Skin epidermis (tissue), 12 donors: ENCODE measurements at regions not wholly inside any gene's neighbourhood (a gene's known extent, or its start where the extent isn't known, plus 50 kb on each side); places are given as distances from the start of the nearest gene placed in this dataset.
"Not testable (repeated sequence)": the region's sequence is repeated elsewhere in the genome, so short reads cannot be mapped to it uniquely, and the experiment has no call there.

Experiments used
- H3K27ac ChIP-seq, 21 experiments: fragments of 200-600 bp; sonication (generic) in 11 of 21; one replicate each; pipeline ENCODE4 v1.5.0; 2020; ENCODE audit warnings: mild to moderate bottlenecking in 3 of 21, inconsistent platforms in 2 of 21, moderate library complexity in 2 of 21
- H3K4me3 ChIP-seq, 7 experiments: fragments of 200-600 bp; sonication (generic) in 2 of 7; one replicate each; pipeline ENCODE4 v1.5.0; 2020; ENCODE audit warnings: inconsistent platforms in 2 of 7, mild to moderate bottlenecking in 2 of 7, moderate library complexity in 1 of 7

GRCh38 chr7:85823396-85824080 lies 636.7 kb upstream of the SEMA3D start:
- Histone ChIP-seq H3K4me3 (no peak overlapping the region), H3K27ac (peak overlapping the region in 1 of 21 experiments; percentile 50)

DNA sequence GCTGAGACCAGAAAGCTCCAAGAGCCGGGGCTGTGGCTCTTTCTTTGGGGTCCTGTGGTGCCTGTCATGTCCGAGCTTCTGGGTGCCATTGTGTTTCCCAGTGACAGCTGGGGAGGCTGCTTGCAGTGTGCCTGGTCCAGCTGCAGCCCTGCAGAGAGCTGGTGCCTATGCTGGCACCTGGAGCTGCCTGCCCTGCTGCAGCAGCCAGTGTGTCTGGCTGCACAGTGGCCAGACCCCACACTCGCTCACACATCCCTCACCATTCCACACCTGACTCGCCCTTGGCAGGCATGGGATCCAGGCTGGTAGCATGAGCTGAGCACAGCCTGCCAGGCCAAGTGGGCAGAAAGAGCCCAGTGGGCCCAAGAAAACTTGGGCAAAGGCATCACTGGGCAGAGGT lies 635.1 kb upstream of the SEMA3D start:
- H3K4me3 ChIP-seq, result no peak overlapping the region
- H3K27ac ChIP-seq, result no peak overlapping the region

DNA sequence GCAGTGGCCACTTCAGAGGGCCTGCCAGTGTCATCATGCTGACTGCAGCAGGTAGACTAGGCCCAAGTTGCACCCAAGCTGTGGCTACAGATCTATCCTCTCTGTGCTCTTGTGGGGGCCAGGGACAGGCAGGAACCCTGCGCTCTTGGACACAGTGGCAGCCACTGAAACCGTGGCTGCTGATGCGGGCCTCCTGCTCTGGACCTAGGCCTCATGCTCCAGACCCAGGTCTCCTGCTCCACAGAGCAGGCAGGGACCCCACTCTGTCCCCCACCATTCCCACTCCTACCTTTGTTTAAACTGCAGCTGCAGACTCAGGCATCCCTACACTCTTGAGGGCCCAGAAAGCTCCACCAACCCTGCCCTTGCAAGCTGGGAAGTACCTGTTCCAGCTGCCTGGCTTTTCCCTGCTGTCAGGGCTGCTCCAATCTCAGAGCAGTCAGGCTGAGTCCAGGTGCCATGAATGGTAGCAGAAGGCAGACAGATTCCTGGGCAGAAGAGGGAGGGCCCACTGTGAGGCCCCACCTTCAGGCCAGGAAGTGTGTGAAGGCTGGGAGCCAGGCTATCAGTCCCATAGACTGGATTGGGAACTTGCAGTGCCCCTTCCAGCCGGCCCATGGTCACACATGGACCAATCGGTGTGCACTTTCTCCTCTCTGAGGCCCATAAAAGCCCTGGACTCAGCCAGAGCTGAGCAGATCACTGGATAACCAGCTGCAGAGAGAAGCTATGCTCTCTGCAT lies 634.0 kb upstream of the SEMA3D start:
- Histone ChIP-seq H3K4me3 (no peak overlapping the region), H3K27ac (no peak overlapping the region)

- Histone ChIP-seq H3K4me3 (no peak overlapping the region), H3K27ac (no peak overlapping the region)
Measured at GRCh38 chr7:85815526-85815925, 628.7 kb upstream of the SEMA3D start.

DNA sequence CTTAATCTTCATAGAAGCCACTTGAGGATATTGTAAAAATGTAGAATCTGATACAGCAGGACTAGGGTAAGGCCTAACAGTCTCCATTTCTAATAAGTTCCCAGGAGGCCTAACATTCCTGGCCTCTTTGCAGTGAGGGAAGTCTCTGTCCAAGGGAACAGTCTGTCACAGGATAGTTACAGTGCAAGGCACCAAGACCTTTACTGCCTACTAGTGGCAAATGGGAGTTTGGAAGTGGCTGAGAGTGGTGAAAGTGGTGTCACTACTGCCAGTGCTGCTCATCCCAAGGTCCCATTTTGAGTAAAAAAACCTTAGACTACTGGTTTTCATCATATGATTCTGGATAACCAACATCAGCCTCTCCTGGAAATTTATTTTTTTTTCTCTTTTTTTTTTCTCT lies 619.5 kb upstream of the SEMA3D start:
- Histone ChIP-seq H3K4me3 (no peak overlapping the region), H3K27ac (no peak overlapping the region)

- no peak overlapping the region for H3K4me3 ChIP-seq
- no peak overlapping the region for H3K27ac ChIP-seq
Measured at GRCh38 chr7:85805656-85806055, 618.8 kb upstream of the SEMA3D start.

GRCh38 chr7:85805249-85805648 lies 618.4 kb upstream of the SEMA3D start:
- Histone ChIP-seq H3K27ac (no peak overlapping the region), H3K4me3 (no peak overlapping the region)

GRCh38 chr7:85802211-85802610 lies 615.4 kb upstream of the SEMA3D start:
- H3K27ac ChIP-seq, result no peak overlapping the region
- H3K4me3 ChIP-seq, result no peak overlapping the region

DNA sequence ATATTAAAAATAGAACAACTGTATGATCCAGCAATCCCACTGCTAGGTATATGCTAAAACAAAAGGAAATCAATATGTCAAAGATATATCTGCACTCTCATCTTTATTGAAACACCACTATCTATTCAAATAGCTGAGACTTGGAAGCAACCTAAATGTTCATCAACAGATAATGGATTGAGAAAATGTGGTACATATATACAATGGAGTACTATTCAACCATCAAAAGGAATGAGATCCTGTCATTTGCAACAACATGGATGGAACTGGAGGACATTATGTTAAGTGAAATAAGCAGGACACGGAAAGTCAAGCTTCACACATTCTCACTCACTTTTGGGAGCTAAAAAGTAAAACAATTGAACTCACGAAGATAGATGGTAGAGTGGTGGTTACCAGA lies 610.1 kb upstream of the SEMA3D start:
- Histone ChIP-seq H3K4me3 (no peak overlapping the region), H3K27ac (no peak overlapping the region)

DNA sequence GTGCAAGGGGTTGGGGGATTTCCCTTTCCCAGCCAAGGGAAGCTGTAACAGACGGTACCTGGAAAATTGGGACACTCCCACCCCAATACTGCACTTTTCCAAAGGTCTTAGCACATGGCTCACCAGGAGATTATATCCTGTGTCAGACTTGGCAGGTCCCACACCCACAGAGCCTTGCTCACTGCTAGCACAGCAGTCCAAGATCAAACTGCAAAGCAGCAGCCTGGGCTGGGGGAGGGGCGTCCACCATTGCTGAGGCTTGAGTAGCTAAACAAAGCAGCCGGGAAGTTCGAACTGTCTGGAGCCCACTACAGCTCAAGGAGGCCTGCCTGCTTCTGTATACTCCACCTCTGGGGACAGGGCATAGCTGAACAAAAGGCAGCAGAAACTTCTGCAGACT lies 604.2 kb upstream of the SEMA3D start:
- H3K4me3 ChIP-seq, H3K27ac ChIP-seq: not testable (repeated sequence)

DNA sequence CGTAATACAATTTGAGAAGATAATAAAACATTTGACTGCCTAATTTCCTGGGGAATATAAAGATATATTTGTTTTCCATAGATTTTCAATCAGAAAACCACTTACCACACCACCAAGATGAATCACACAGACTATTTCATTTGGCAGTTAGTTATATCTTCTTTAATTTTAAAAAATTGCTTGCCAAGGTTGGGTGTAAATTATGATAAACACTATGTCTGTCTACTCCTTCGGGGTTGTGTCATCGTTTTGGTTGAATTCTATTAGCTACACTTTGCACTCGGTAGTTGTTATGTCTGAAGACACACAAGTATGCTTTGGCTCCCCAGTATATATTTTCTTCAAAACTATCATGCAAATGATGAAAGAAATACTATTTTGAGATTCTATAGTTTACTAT lies 594.8 kb upstream of the SEMA3D start:
- Histone ChIP-seq H3K4me3 (no peak overlapping the region), H3K27ac (no peak overlapping the region)

- Histone ChIP-seq H3K4me3 (no peak overlapping the region), H3K27ac (no peak overlapping the region)
Measured at GRCh38 chr7:85776691-85777345, 590.0 kb upstream of the SEMA3D start.

DNA sequence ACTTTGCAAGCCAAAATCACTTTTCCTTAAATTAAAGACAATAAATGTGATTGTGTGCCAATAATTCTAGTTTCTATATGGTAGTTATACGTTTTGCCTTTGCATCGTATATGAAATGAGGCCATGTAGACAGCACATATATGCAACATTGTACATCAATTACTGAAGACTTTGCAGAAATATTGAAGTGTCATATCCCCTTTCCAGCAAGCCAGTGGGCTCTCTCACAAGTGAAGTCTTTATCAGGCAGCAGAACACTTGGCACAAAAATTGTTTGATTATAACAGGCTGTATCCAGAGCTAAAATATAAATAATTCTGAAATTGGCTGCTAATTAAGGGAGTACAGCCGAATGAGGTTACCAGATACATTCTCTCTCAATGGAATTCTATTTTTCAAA lies 588.6 kb upstream of the SEMA3D start:
- Histone ChIP-seq H3K27ac (no peak overlapping the region), H3K4me3 (no peak overlapping the region)

DNA sequence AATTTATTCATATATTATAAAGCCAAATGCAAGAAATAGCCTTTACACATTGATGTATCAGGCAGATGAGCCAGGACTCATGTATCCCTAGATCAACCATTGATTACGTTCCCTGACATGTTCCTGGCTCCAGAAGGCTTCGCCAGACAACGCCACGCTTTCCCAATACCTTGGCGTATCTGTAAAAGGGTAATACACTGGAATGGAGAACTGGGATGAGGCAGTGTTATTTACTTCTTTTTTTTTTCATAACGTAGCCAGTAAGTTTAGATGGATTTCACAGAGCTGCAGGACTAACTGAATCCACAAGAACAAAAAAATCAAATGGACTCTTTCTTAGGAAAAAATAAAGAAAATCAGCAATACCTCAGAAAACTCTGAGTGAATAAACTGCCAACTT lies 588.1 kb upstream of the SEMA3D start:
- peak overlapping the region in 1 of 21 experiments; percentile 68 for H3K27ac ChIP-seq
- no peak overlapping the region for H3K4me3 ChIP-seq

GRCh38 chr7:85773116-85773728 lies 586.4 kb upstream of the SEMA3D start:
- Histone ChIP-seq H3K27ac (peak overlapping the region in 4 of 21 experiments; percentile 30 to 68 (median 52)), H3K4me3 (no peak overlapping the region)

GRCh38 chr7:85771516-85771915 lies 584.7 kb upstream of the SEMA3D start:
- Histone ChIP-seq H3K4me3 (no peak overlapping the region), H3K27ac (peak overlapping the region in 1 of 21 experiments; percentile 33)

DNA sequence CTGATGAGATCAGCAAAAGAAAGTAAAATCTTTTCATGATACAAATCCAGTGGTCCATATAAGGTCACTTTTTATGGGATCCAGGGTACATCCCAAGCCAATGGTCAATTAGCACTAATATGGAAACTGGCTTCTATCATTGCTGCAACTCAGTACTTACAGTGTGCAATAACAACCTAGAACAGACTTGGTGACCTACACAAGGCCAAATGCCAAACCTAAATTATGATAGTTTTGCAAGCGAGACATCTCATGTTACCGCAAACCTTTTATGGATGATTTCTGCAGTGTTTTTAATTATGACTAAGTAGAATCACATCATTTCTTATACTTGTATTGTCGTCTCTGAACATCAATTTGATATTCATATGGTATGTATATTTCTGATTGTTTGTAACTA lies 583.5 kb upstream of the SEMA3D start:
- no peak overlapping the region for H3K4me3 ChIP-seq

GRCh38 chr7:85765698-85766298 lies 578.9 kb upstream of the SEMA3D start:
- Histone ChIP-seq H3K27ac (no peak overlapping the region), H3K4me3 (no peak overlapping the region)

More for the DNA sequence above, 583.5 kb upstream of the SEMA3D start:
- no peak overlapping the region for H3K27ac ChIP-seq

- Histone ChIP-seq H3K27ac (no peak overlapping the region), H3K4me3 (no peak overlapping the region)
Measured at GRCh38 chr7:85764034-85764433, 577.2 kb upstream of the SEMA3D start.

DNA sequence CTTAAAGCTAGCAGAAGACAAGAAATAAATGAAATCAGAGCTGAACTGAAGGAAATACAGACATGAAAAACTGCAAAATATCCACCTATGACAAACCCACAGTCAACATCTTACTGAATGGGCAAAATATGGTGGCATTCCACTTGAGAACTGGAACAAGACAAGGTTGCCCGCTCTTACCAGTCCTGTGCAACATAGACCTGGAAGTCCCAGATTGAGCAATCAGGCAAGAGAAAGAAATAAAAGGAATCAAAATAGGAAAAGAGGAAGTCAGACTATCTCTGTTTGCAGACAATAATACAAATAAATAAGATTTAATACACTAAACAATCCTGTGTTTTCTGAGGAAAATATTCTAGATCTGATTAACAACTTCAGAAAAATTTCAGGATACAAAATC lies 570.5 kb upstream of the SEMA3D start:
- no peak overlapping the region for H3K4me3 ChIP-seq
- no peak overlapping the region for H3K27ac ChIP-seq
